ENCODE measurements at regions not wholly inside any gene's neighbourhood (a gene's known extent, or its start where the extent isn't known, plus 50 kb on each side); places are given as distances from the start of the nearest gene placed in this dataset.

DNA sequence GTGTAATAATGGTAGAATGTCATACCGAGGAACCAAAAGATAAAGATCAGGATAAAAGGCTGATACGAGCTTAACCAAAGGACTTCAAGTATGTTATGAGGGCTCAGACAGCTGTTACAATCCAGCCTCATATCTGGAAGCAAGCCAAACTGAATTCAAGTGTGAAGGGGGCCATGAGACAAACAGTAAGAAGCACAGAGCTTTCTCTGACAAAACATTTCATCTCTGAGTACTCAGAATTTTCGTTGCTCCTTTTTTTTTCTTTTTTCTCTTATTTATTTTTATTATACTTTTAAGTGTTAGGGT lies 52.9 kb upstream of the CD180 start:
- TF ChIP-seq, protein P1, sequence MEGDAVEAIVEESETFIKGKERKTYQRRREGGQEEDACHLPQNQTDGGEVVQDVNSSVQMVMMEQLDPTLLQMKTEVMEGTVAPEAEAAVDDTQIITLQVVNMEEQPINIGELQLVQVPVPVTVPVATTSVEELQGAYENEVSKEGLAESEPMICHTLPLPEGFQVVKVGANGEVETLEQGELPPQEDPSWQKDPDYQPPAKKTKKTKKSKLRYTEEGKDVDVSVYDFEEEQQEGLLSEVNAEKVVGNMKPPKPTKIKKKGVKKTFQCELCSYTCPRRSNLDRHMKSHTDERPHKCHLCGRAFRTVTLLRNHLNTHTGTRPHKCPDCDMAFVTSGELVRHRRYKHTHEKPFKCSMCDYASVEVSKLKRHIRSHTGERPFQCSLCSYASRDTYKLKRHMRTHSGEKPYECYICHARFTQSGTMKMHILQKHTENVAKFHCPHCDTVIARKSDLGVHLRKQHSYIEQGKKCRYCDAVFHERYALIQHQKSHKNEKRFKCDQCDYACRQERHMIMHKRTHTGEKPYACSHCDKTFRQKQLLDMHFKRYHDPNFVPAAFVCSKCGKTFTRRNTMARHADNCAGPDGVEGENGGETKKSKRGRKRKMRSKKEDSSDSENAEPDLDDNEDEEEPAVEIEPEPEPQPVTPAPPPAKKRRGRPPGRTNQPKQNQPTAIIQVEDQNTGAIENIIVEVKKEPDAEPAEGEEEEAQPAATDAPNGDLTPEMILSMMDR (conservative IDR thresholded peaks at IDR 0.05; ENCODE audit: low read depth, low read length): no peak
- H3K4me3 ChIP-seq (ENCODE audit: low read depth, low read length): no peak overlapping the region
- peak; percentile 64 for DNase-seq (ENCODE audit: low read depth)

DNA sequence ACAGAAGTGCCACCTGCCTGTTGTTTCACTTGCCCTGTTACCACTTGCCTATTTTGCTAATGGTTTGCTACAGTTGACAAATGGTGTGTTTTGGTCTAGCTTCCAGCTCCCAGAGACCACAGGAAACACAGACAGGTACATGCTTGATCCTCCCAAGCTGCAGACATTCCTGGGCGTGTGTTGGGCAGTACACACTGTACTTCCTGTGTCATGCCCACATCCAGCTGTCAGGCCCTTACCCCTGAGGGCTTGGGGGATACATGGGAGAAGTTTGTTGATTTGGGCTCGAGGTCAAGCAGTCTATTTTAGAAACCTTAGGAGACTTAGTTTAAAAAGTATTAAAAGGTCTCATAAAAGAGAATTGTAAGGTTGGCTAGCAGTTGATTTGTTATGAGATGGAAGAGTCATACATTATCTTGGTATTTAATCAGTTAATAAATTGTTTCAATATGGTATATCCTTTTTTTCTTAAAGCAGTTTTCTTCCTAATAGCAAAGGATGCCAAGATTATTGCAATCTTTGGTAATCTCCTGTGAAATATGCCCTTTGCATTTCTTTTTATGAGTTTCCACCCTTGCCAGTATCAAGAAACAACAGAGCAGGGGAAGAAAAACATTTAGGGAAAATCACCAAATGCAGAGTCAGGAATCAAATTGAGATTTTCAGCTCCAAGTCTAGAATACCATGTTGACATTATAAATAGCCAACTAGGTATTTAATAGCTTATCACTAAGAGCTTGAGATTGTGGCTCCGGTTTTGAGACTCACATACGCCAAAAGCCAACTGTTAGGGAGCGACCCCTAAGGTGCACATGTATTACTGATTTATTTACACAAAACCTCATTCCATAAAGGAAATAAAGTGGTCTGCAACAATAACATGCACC lies 52.3 kb upstream of the CD180 start:
- TF ChIP-seq, protein P1 (conservative IDR thresholded peaks at IDR 0.05; ENCODE audit: low read depth, low read length): no peak
- H3K4me3 ChIP-seq (ENCODE audit: low read depth, low read length): no peak overlapping the region
- DNase-seq (ENCODE audit: low read depth): no peak

DNA sequence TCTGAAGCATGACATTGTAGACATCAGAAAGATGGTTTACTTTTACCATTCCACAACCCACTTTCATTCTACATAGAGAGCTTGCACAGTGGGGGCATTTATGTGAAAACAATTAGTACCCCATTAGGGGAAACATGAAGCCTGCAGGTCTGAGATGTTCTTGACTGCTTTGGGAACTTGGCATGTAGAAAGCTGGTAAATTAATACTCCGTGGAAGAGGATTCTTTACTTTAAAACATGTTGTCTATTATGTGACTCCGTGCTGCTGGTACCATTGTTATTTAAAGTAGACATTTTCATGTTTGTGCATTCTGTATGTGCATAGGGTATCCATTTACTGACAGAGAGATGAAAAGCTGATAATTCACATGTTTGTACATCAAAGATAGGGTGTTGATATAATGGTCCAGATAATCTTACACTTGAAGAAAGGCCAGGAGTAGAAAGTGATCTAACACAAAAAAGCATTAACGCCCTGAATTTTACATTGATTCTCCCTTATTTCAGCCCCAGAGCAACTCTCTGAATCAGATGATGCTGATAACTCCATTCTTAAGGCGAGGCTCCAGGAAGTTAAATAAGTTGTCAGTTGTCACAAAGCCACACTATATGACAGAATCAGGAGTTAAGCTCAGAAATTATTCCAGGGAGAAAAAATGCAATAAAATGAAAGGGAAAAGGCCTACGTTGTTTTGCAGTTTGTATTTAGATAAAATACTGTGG lies 50.1 kb upstream of the CD180 start:
- TF ChIP-seq, protein P1 (conservative IDR thresholded peaks at IDR 0.05; ENCODE audit: low read depth, low read length): no peak
- no peak overlapping the region for H3K4me3 ChIP-seq (ENCODE audit: low read depth, low read length)
- no peak for DNase-seq (ENCODE audit: low read depth)
